H1 (cell line): ENCODE measurements at regions not wholly inside any gene's neighbourhood (a gene's known extent, or its start where the extent isn't known, plus 50 kb on each side); places are given as distances from the start of the nearest gene placed in this dataset.

Experiments used
- CTCF ChIA-PET: fragments of 300-600 bp; sonication (Branson Sonifier 250); formaldehyde crosslinking; loops from one replicate; lab custom pipeline; 2021; ENCODE audit not compliant: partially characterized antibody; lab: Charles Lee
- POLR2A ChIA-PET: fragments of 300-600 bp; sonication (Branson Sonifier 250); formaldehyde crosslinking; loops from one replicate; lab custom pipeline; 2021; ENCODE audit warnings: inconsistent platforms; ENCODE audit not compliant: partially characterized antibody; lab: Charles Lee
- DNase-seq, 2 experiments: peaks; one replicate each; pipeline versions ENCODE4 v3.0.0 to v3.0.0-alpha.2; 2010 to 2022; ENCODE audit warnings: low spot score in 2 of 2, low read depth in 1 of 2, mixed read lengths in 1 of 2
- FAIRE-seq: peaks from 2 replicates; lab custom pipeline; 2011; peaks lifted over from hg19 to GRCh38; lab: Jason Lieb, UNC
- H2AFZ ChIP-seq: 2 replicates; pipeline ENCODE4 v1.8.1; 2012; ENCODE audit warnings: low read length, inconsistent platforms
- H2AK5ac ChIP-seq: 2 replicates; pipeline ENCODE4 v1.6.1; 2013; ENCODE audit warnings: low read depth, low read length
- H2BK120ac ChIP-seq: replicated peaks from 2 replicates; pipeline ENCODE3; 2013; ENCODE audit warnings: low read depth, low read length, inconsistent platforms
- H2BK12ac ChIP-seq: 2 replicates; pipeline ENCODE4 v1.6.1; 2013; ENCODE audit warnings: low read depth, low read length
- H2BK15ac ChIP-seq: 2 replicates; pipeline ENCODE4 v1.6.1; 2013; ENCODE audit warnings: low read length
- H2BK20ac ChIP-seq: 2 replicates; pipeline ENCODE4 v1.6.1; 2013; ENCODE audit warnings: low read length
- H2BK5ac ChIP-seq: 2 replicates; pipeline ENCODE4 v1.6.1; 2013; ENCODE audit warnings: low read depth, low read length
- H3K14ac ChIP-seq: 2 replicates; pipeline ENCODE4 v1.6.1; 2013; ENCODE audit warnings: inconsistent platforms; ENCODE audit not compliant: insufficient read length
- H3K18ac ChIP-seq: 2 replicates; pipeline ENCODE4 v1.6.1; 2013; ENCODE audit warnings: low read length; ENCODE audit errors: extremely low read depth
- H3K23ac ChIP-seq: 2 replicates; pipeline ENCODE4 v1.6.1; 2013; ENCODE audit warnings: inconsistent platforms; ENCODE audit not compliant: insufficient read length
- H3K23me2 ChIP-seq: 2 replicates; pipeline ENCODE4 v1.6.1; 2013; ENCODE audit warnings: low read depth, low read length
- H3K27ac ChIP-seq: 2 replicates; pipeline ENCODE4 v1.6.1; 2011; ENCODE audit warnings: low read depth, low read length, inconsistent platforms
- H3K27me3 ChIP-seq, 4 experiments: replicated peaks in 1 of 4; 1 replicate in 1 of 4; 2 replicates in 3 of 4; pipeline versions ENCODE4 v1.6.1 to v1.8.1; 2011 to 2013; ENCODE audit warnings: low read length in 3 of 4, mild to moderate bottlenecking in 3 of 4, inconsistent platforms in 2 of 4, mixed read lengths in 2 of 4, moderate library complexity in 1 of 4; ENCODE audit not compliant: control insufficient read depth in 3 of 4, insufficient read depth in 3 of 4; ENCODE audit errors: extremely low read depth in 1 of 4
- H3K36me3 ChIP-seq, 4 experiments: 2 replicates each; pipeline versions ENCODE4 v1.6.1 to v1.8.1; 2011 to 2013; ENCODE audit warnings: mild to moderate bottlenecking in 4 of 4, low read length in 3 of 4, moderate library complexity in 2 of 4, control low read depth in 1 of 4, inconsistent platforms in 1 of 4; ENCODE audit not compliant: insufficient read depth in 4 of 4, control insufficient read depth in 2 of 4
- H3K4ac ChIP-seq: replicated peaks from 2 replicates; pipeline ENCODE3; 2013; ENCODE audit warnings: low read length, low read depth, mixed read lengths, inconsistent platforms; ENCODE audit not compliant: insufficient read length
- H3K4me1 ChIP-seq, 4 experiments: replicated peaks in 1 of 4; 1 replicate in 1 of 4; 2 replicates in 3 of 4; pipeline versions ENCODE4 v1.6.1 to v1.8.1; 2011 to 2013; ENCODE audit warnings: low read length in 3 of 4, inconsistent platforms in 2 of 4, mixed read lengths in 1 of 4; ENCODE audit not compliant: insufficient read depth in 4 of 4, control insufficient read depth in 3 of 4
- H3K4me2 ChIP-seq, 2 experiments: 2 replicates each; pipeline versions ENCODE4 v1.6.1 to v1.8.1; 2011 to 2013; ENCODE audit warnings: low read depth in 2 of 2, low read length in 2 of 2, control low read depth in 1 of 2, inconsistent platforms in 1 of 2, mild to moderate bottlenecking in 1 of 2; ENCODE audit not compliant: insufficient read depth in 1 of 2
- H3K4me3 ChIP-seq, 4 experiments: fragments of 200-600, 300-600 bp in 1 of 4; sonication (generic), shearing (Covaris generic), sonication (Bioruptor Twin) in 1 of 4; 2 replicates each; pipeline versions ENCODE4 v1.5.1 to v1.8.1; 2011 to 2016; ENCODE audit warnings: low read length in 4 of 4, low read depth in 3 of 4, control low read depth in 2 of 4, inconsistent platforms in 2 of 4, mild to moderate bottlenecking in 2 of 4, mixed read lengths in 1 of 4, moderate library complexity in 1 of 4; ENCODE audit not compliant: insufficient read depth in 2 of 4; ENCODE audit errors: extremely low read depth in 1 of 4
- H3K56ac ChIP-seq: replicated peaks from 2 replicates; pipeline ENCODE3; 2013; ENCODE audit warnings: low read depth, mild to moderate bottlenecking, mixed read lengths, low read length, inconsistent platforms; ENCODE audit not compliant: insufficient read length
- H3K79me1 ChIP-seq: 2 replicates; pipeline ENCODE4 v1.6.1; 2013; ENCODE audit warnings: low read depth, low read length, control low read depth
- H3K79me2 ChIP-seq, 2 experiments: 2 replicates each; pipeline versions ENCODE4 v1.6.1 to v1.8.1; 2012 to 2013; ENCODE audit warnings: low read length in 2 of 2, mild to moderate bottlenecking in 2 of 2, inconsistent platforms in 1 of 2; ENCODE audit not compliant: insufficient read depth in 2 of 2, control insufficient read depth in 1 of 2
- H3K9ac ChIP-seq, 4 experiments: replicated peaks in 1 of 4; 1 replicate in 1 of 4; 2 replicates in 3 of 4; pipeline versions ENCODE4 v1.6.1 to v1.8.1; 2011 to 2013; ENCODE audit warnings: low read depth in 3 of 4, low read length in 3 of 4, control low read depth in 2 of 4, mild to moderate bottlenecking in 2 of 4, moderate library complexity in 2 of 4, inconsistent platforms in 1 of 4; ENCODE audit errors: extremely low read depth in 1 of 4
- H3K9me3 ChIP-seq, 2 experiments: 2 replicates each; pipeline versions ENCODE4 v1.6.1 to v1.8.1; 2012 to 2013; ENCODE audit warnings: mild to moderate bottlenecking in 2 of 2, moderate library complexity in 2 of 2, control low read depth in 1 of 2, inconsistent platforms in 1 of 2, low read depth in 1 of 2, low read length in 1 of 2, mixed read lengths in 1 of 2; ENCODE audit not compliant: insufficient read depth in 2 of 2
- H4K20me1 ChIP-seq, 2 experiments: replicated peaks in 1 of 2; 2 replicates each; pipeline versions ENCODE3 to v1.8.1; 2011 to 2013; ENCODE audit warnings: inconsistent platforms in 2 of 2, low read length in 2 of 2, mild to moderate bottlenecking in 1 of 2; ENCODE audit not compliant: insufficient read depth in 2 of 2, control insufficient read depth in 1 of 2
- H4K5ac ChIP-seq: 2 replicates; pipeline ENCODE4 v1.6.1; 2013; ENCODE audit warnings: low read length, low read depth, mixed read lengths, inconsistent platforms; ENCODE audit not compliant: insufficient read length
- H4K8ac ChIP-seq: 2 replicates; pipeline ENCODE4 v1.8.0; 2013; ENCODE audit warnings: mild to moderate bottlenecking, moderate library complexity, low read length, inconsistent platforms; ENCODE audit not compliant: insufficient read depth; ENCODE audit errors: extremely low read depth
- H4K91ac ChIP-seq: replicated peaks from 2 replicates; pipeline ENCODE3; 2013; ENCODE audit warnings: low read length, mixed read lengths, inconsistent platforms; ENCODE audit not compliant: insufficient read length
- BCL11A ChIP-seq, 2 experiments: IDR thresholded peaks; one replicate each; pipeline ENCODE4 v1.6.1; 2011; ENCODE audit warnings: low read depth in 2 of 2, low read length in 2 of 2, mild to moderate bottlenecking in 2 of 2
- PHF8 ChIP-seq: fragments of 200-600 bp; sonication (generic); conservative IDR thresholded peaks from 2 replicates; pipeline ENCODE4 v1.7.1; 2012; ENCODE audit warnings: low read depth, mild to moderate bottlenecking, inconsistent platforms, low read length, moderate library complexity
- WGBS, 2 experiments: shearing (Covaris generic) in 1 of 2; methylation state at CpG; one replicate each; pipeline versions ENCODE4 v1.1.6 to v1.1.7; 2013 to 2015; ENCODE audit warnings: low lambda C conversion rate in 2 of 2, mixed read lengths in 2 of 2, inconsistent platforms in 1 of 2, low coverage in 1 of 2, missing lambda C conversion rate in 1 of 2; ENCODE audit not compliant: insufficient replicate concordance in 2 of 2, insufficient coverage in 1 of 2, insufficient read length in 1 of 2; ENCODE audit errors: extremely low coverage in 1 of 2, missing lambda C conversion rate in 1 of 2; 5-methylcytosine and 5-hydroxymethylcytosine counted together

DNA sequence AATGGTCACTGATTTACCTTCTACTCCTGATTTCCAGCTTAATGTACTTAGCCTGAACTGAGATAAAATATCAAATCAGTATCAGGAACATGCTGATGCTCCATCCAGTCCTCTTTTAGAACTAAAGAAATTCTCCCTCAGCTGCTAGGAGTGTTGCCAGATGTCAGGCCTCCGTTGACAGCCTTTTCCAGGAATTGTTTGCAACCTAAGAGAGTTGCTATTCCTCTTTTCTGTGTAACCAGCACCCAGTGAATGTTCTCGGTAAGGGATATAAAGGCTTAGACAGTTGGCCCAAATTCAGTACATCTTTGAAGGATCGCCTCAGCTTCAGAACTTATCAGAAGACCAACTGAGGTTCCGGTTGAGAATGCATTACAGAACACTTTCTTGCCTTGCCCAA is 559.0 kb downstream of the PCDH17 start:
- Histone ChIP-seq H3K9ac (no peak overlapping the region), H3K27ac (no peak overlapping the region), H3K9me3 (no peaks in the 10 kb centered on the region), H2BK5ac (no peak overlapping the region), H2AK5ac (no peak overlapping the region), H2BK12ac (no peak overlapping the region), H3K36me3 (no peaks in the 10 kb centered on the region), H2BK120ac (no peak overlapping the region), H3K23me2 (no peaks in the 10 kb centered on the region), H3K4ac (no peak overlapping the region), H2BK20ac (no peak overlapping the region), H3K14ac (no peak overlapping the region), H3K4me3 (no peak overlapping the region), H3K79me1 (no peaks in the 10 kb centered on the region), H3K4me2 (no peak overlapping the region), H3K4me1 (no peaks in the 10 kb centered on the region), H2AFZ (no peak overlapping the region), H3K23ac (no peak overlapping the region), H4K5ac (no peak overlapping the region), H4K20me1 (no peaks in the 10 kb centered on the region), H3K79me2 (no peaks in the 10 kb centered on the region), H2BK15ac (no peak overlapping the region), H4K91ac (no peak overlapping the region), H3K56ac (no peak overlapping the region), H4K8ac (no peak overlapping the region), H3K27me3 (peaks cover 0 to 1% (median 0%) of the 10 kb centered on the region in 4 experiments; a peak in 1 of 7 replicates), H3K18ac (no peak overlapping the region)
- ChIA-PET POLR2A (no interaction called here), CTCF (no interaction called here)
- whole genome bisulfite sequencing, 2 experiments, result 98% methylated on average over 4 of the region's 4 CpGs; no CpG with 5 or more reads in 1 of the 2 experiments
- FAIRE-seq (no peak), DNase-seq (no peak)
- TF ChIP-seq BCL11A (IDR thresholded peaks at IDR 0.05; ENCODE audit: low read depth in 2 of 2, low read length in 2 of 2) (no peak), PHF8 (no peak)
